Stimulated activated naive B cell treated with anti-CD40 and anti-IgM and Interleukin-4, amounts not matched to agents 10 μg/mL and 1 μg/mL and 100 μg/mL, for 72 hours (primary cell): ENCODE measurements at regions not wholly inside any gene's neighbourhood (a gene's known extent, or its start where the extent isn't known, plus 50 kb on each side); places are given as distances from the start of the nearest gene placed in this dataset.

ENCODE experiments used
- ATAC-seq, 2 donors: fragments of 150-1000 bp; cut with Tn5 transposase; replicated peaks; 2 replicates each; pipeline ENCODE4 v1.10.0; 2021; ENCODE audit warnings: moderate library complexity in 1 of 2
- DNase-seq: peaks from one replicate; pipeline ENCODE4 v3.0.0; 2021
- H3K27ac Mint-ChIP-seq: one replicate; pipeline ENCODE4 v1.8.0; 2022; ENCODE audit warnings: mild to moderate bottlenecking, mixed read lengths
- H3K27me3 Mint-ChIP-seq, 2 donors: one replicate each; pipeline ENCODE4 v1.8.0; 2022; ENCODE audit warnings: mixed read lengths in 2 of 2
- H3K36me3 Mint-ChIP-seq, 2 donors: one replicate each; pipeline ENCODE4 v1.8.0; 2022; ENCODE audit warnings: mixed read lengths in 2 of 2, mild to moderate bottlenecking in 1 of 2
- H3K4me1 Mint-ChIP-seq, 2 donors: one replicate each; pipeline ENCODE4 v1.8.0; 2022; ENCODE audit warnings: mixed read lengths in 2 of 2, mild to moderate bottlenecking in 1 of 2
- H3K4me3 Mint-ChIP-seq, 2 donors: one replicate each; pipeline ENCODE4 v1.8.0; 2022; ENCODE audit warnings: mild to moderate bottlenecking in 2 of 2, mixed read lengths in 2 of 2, moderate library complexity in 1 of 2
- H3K9me3 Mint-ChIP-seq, 2 donors: one replicate each; pipeline ENCODE4 v1.8.0; 2022; ENCODE audit warnings: mixed read lengths in 2 of 2, mild to moderate bottlenecking in 1 of 2

GRCh38 chr5:158387499-158387898, 528.6 kb upstream of the CLINT1 start:
- Mint-ChIP-seq H3K9me3 (peaks cover 10 to 16% of the 10 kb centered on the region in 2 donors), H3K36me3 (peaks cover 5 to 7% of the 10 kb centered on the region in 2 donors), H3K27ac (no peak overlapping the region), H3K4me1 (peaks cover 12% of the 10 kb centered on the region in 2 donors), H3K27me3 (no peaks in the 10 kb centered on the region), H3K4me3 (no peak overlapping the region)
- no peak for ATAC-seq
- no peak for DNase-seq

- Mint-ChIP-seq H3K4me1 (peaks cover 12% of the 10 kb centered on the region in 2 donors), H3K4me3 (no peak overlapping the region), H3K27ac (no peak overlapping the region), H3K36me3 (peaks cover 5 to 7% of the 10 kb centered on the region in 2 donors), H3K27me3 (no peaks in the 10 kb centered on the region), H3K9me3 (peaks cover 10 to 16% of the 10 kb centered on the region in 2 donors)
- no peak for DNase-seq
- no peak for ATAC-seq
Observed at GRCh38 chr5:158385982-158386381, 527.0 kb upstream of the CLINT1 start.

GRCh38 chr5:158384535-158385481, 525.9 kb upstream of the CLINT1 start:
- DNase-seq (no peak), ATAC-seq (peak; percentile 33 to 48)
- Mint-ChIP-seq H3K4me3 (no peak overlapping the region), H3K4me1 (peaks cover 0 to 5% of the 10 kb centered on the region in 2 donors), H3K27ac (no peak overlapping the region), H3K36me3 (peaks cover 5 to 7% of the 10 kb centered on the region in 2 donors), H3K27me3 (no peaks in the 10 kb centered on the region), H3K9me3 (peaks cover 10 to 16% of the 10 kb centered on the region in 2 donors)

GRCh38 chr5:158383486-158383885, 524.5 kb upstream of the CLINT1 start:
- no peak overlapping the region for H3K27ac Mint-ChIP-seq
- H3K4me1 Mint-ChIP-seq: peaks cover 0 to 5% of the 10 kb centered on the region in 2 donors
- H3K27me3 Mint-ChIP-seq: no peaks in the 10 kb centered on the region
- peaks cover 10 to 16% of the 10 kb centered on the region in 2 donors for H3K9me3 Mint-ChIP-seq
- H3K4me3 Mint-ChIP-seq: no peak overlapping the region
- DNase-seq: no peak
- peaks cover 5 to 7% of the 10 kb centered on the region in 2 donors for H3K36me3 Mint-ChIP-seq
- ATAC-seq: no peak

- no peaks in the 10 kb centered on the region for H3K27me3 Mint-ChIP-seq
- H3K4me3 Mint-ChIP-seq: no peak overlapping the region
- DNase-seq (peak; percentile 30), ATAC-seq (peak; percentile 98 to 99)
- H3K9me3 Mint-ChIP-seq: peaks cover 11 to 18% of the 10 kb centered on the region in 2 donors
- H3K36me3 Mint-ChIP-seq: peaks cover 8 to 10% of the 10 kb centered on the region in 2 donors
- no peak overlapping the region for H3K27ac Mint-ChIP-seq
- peaks cover 0 to 5% of the 10 kb centered on the region in 2 donors for H3K4me1 Mint-ChIP-seq
Observed at GRCh38 chr5:158382473-158382872, 523.5 kb upstream of the CLINT1 start.

- Mint-ChIP-seq H3K9me3 (peaks cover 11 to 20% of the 10 kb centered on the region in 2 donors), H3K4me1 (peaks cover 0 to 7% of the 10 kb centered on the region in 2 donors), H3K27me3 (no peaks in the 10 kb centered on the region), H3K36me3 (peaks cover 8 to 10% of the 10 kb centered on the region in 2 donors), H3K27ac (no peak overlapping the region), H3K4me3 (no peak overlapping the region)
- DNase-seq: no peak
- ATAC-seq: no peak
Observed at GRCh38 chr5:158381614-158382160, 522.7 kb upstream of the CLINT1 start.

GRCh38 chr5:158380661-158381060, 521.7 kb upstream of the CLINT1 start:
- DNase-seq (no peak), ATAC-seq (no peak)
- Mint-ChIP-seq H3K4me3 (no peak overlapping the region), H3K36me3 (peaks cover 6 to 8% of the 10 kb centered on the region in 2 donors), H3K27ac (no peak overlapping the region), H3K27me3 (no peaks in the 10 kb centered on the region), H3K4me1 (peaks cover 0 to 7% of the 10 kb centered on the region in 2 donors), H3K9me3 (peaks cover 8 to 12% of the 10 kb centered on the region in 2 donors)

GRCh38 chr5:158378931-158379330, 520.0 kb upstream of the CLINT1 start:
- Mint-ChIP-seq H3K4me1 (peaks cover 0 to 4% of the 10 kb centered on the region in 2 donors), H3K27me3 (no peaks in the 10 kb centered on the region), H3K4me3 (no peak overlapping the region), H3K36me3 (peaks cover 3 to 6% of the 10 kb centered on the region in 2 donors), H3K9me3 (peaks cover 3 to 4% of the 10 kb centered on the region in 2 donors), H3K27ac (no peak overlapping the region)
- no peak for DNase-seq
- no peak for ATAC-seq

- Mint-ChIP-seq H3K36me3 (peaks cover 3% of the 10 kb centered on the region in 2 donors), H3K27ac (no peak overlapping the region), H3K4me3 (no peak overlapping the region), H3K27me3 (no peaks in the 10 kb centered on the region), H3K4me1 (peaks cover 0 to 2% of the 10 kb centered on the region in 2 donors), H3K9me3 (peaks cover 2 to 4% of the 10 kb centered on the region in 2 donors)
- ATAC-seq: peak; percentile 73 to 79
- DNase-seq: no peak
Observed at GRCh38 chr5:158376679-158377078, 517.7 kb upstream of the CLINT1 start.

- Mint-ChIP-seq H3K4me3 (no peak overlapping the region), H3K9me3 (peaks cover 2 to 4% of the 10 kb centered on the region in 2 donors)
- DNase-seq: no peak
Observed at GRCh38 chr5:158375531-158375930, 516.6 kb upstream of the CLINT1 start.

GRCh38 chr5:158373608-158374395, 514.9 kb upstream of the CLINT1 start:
- DNase-seq: no peak
- Mint-ChIP-seq H3K36me3 (peaks cover 3% of the 10 kb centered on the region in 2 donors), H3K4me3 (no peak overlapping the region), H3K4me1 (peaks cover 0 to 2% of the 10 kb centered on the region in 2 donors), H3K27me3 (no peaks in the 10 kb centered on the region), H3K9me3 (peaks cover 2 to 4% of the 10 kb centered on the region in 2 donors), H3K27ac (no peak overlapping the region)
- ATAC-seq: no peak

More at GRCh38 chr5:158375531-158375930, 516.6 kb upstream of the CLINT1 start:
- peaks cover 3% of the 10 kb centered on the region in 2 donors for H3K36me3 Mint-ChIP-seq
- H3K27me3 Mint-ChIP-seq: no peaks in the 10 kb centered on the region
- no peak for ATAC-seq
- peaks cover 0 to 2% of the 10 kb centered on the region in 2 donors for H3K4me1 Mint-ChIP-seq
- no peak overlapping the region for H3K27ac Mint-ChIP-seq

GRCh38 chr5:158369241-158369640, 510.3 kb upstream of the CLINT1 start:
- no peaks in the 10 kb centered on the region for H3K4me1 Mint-ChIP-seq
- H3K9me3 Mint-ChIP-seq: no peaks in the 10 kb centered on the region
- ATAC-seq (no peak), DNase-seq (no peak)
- H3K4me3 Mint-ChIP-seq: no peak overlapping the region
- H3K27me3 Mint-ChIP-seq: no peaks in the 10 kb centered on the region
- H3K27ac Mint-ChIP-seq: no peak overlapping the region
- no peaks in the 10 kb centered on the region for H3K36me3 Mint-ChIP-seq

GRCh38 chr5:158368686-158369085, 509.7 kb upstream of the CLINT1 start:
- DNase-seq (no peak), ATAC-seq (no peak)
- H3K4me1 Mint-ChIP-seq: no peaks in the 10 kb centered on the region
- no peak overlapping the region for H3K27ac Mint-ChIP-seq
- no peaks in the 10 kb centered on the region for H3K9me3 Mint-ChIP-seq
- H3K36me3 Mint-ChIP-seq: no peaks in the 10 kb centered on the region
- no peak overlapping the region for H3K4me3 Mint-ChIP-seq
- no peaks in the 10 kb centered on the region for H3K27me3 Mint-ChIP-seq

- Mint-ChIP-seq H3K9me3 (no peaks in the 10 kb centered on the region), H3K27ac (no peak overlapping the region), H3K27me3 (no peaks in the 10 kb centered on the region), H3K4me1 (peaks cover 0 to 5% of the 10 kb centered on the region in 2 donors), H3K4me3 (no peak overlapping the region), H3K36me3 (no peaks in the 10 kb centered on the region)
- no peak for ATAC-seq
- DNase-seq: no peak
Observed at GRCh38 chr5:158364367-158364766, 505.4 kb upstream of the CLINT1 start.
